Neural progenitor cell (in vitro differentiated cells): ENCODE measurements at regions not wholly inside any gene's neighbourhood (a gene's known extent, or its start where the extent isn't known, plus 50 kb on each side); places are given as distances from the start of the nearest gene placed in this dataset.

Experiments used
- CTCF ChIP-seq: fragments of 200-600 bp; sonication (generic); IDR thresholded peaks from 2 replicates; pipeline ENCODE4 v1.5.1; 2017; ENCODE audit warnings: antibody characterized with exemption, mild to moderate bottlenecking
- EZH2 ChIP-seq: fragments of 200-600 bp; sonication (generic); IDR thresholded peaks from 2 replicates; pipeline ENCODE4 v1.6.1; 2017; ENCODE audit warnings: antibody characterized with exemption, mild to moderate bottlenecking, moderate library complexity
- EZH2phosphoT487 ChIP-seq: fragments of 200-600 bp; sonication (generic); IDR thresholded peaks from 2 replicates; pipeline ENCODE4 v1.6.1; 2017; ENCODE audit warnings: antibody characterized with exemption

- TF ChIP-seq CTCF, result no peak
- TF ChIP-seq EZH2, result no peak
- TF ChIP-seq EZH2phosphoT487, result no peak
These were observed 298.0 kb upstream of the NRP1 start for GRCh38 chr10:33632432-33632831.
